ENCODE measurements at regions not wholly inside any gene's neighbourhood (a gene's known extent, or its start where the extent isn't known, plus 50 kb on each side); places are given as distances from the start of the nearest gene placed in this dataset.

DNA sequence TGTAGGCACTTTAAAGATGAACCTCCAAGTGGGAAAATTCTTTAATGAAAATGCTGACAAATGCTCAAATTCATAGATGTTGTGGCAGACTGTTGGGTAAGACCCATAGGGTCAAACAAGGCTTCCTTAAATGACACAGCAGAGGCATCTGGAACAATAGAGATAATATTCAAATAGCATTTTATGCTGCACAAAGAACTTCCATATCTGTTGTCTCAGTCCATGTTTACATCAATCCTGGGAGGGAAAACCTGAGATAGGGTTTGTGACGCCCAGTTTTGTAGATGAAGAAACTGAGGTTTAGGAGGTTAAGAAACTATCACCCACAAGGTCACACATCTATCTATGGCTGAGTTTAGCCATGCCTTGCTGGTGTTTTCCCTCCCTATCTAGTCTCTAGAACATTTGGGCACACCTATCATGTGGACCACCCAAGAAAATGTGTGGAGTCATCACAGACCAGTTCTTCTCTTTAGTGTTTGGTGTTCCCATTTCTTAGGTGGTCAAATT is 106.4 kb downstream of the EHF start:
- Histone ChIP-seq H3K9me3 (ENCODE audit: control insufficient read depth, insufficient read depth, low read length) (no peaks in the 10 kb centered on the region), H3K4me2 (ENCODE audit: low read depth, low read length) (no peak overlapping the region), H3K27me3 (ENCODE audit: control insufficient read depth, insufficient read depth, low read length) (peaks cover 12% of the 10 kb centered on the region), H4K8ac (ENCODE audit: low read depth in 2 of 2, low read length in 2 of 2) (no peak overlapping the region), H4K91ac (ENCODE audit: insufficient read depth, low read depth, low read length) (no peak overlapping the region), H3K9ac (ENCODE audit: low read depth, low read length) (no peak overlapping the region), H3K79me1 (ENCODE audit: low read depth in 1 of 2, low read length in 2 of 2) (no peaks in the 10 kb centered on the region), H3K4me1 (ENCODE audit: control insufficient read depth, insufficient read depth, low read length) (no peaks in the 10 kb centered on the region), H2BK20ac (ENCODE audit: low read depth, low read length) (no peak overlapping the region), H3K23ac (ENCODE audit: low read depth, low read length) (no peak overlapping the region), H3K14ac (replicated peaks; ENCODE audit: low read depth, low read length) (no peak overlapping the region), H3K9me1 (ENCODE audit: insufficient read depth, low read length) (no peaks in the 10 kb centered on the region), H3K36me3 (ENCODE audit: control insufficient read depth, insufficient read depth, low read length) (no peaks in the 10 kb centered on the region), H2AK5ac (ENCODE audit: low read depth, low read length) (no peak overlapping the region), H4K20me1 (ENCODE audit: insufficient read depth, low read length) (no peaks in the 10 kb centered on the region), H2BK5ac (ENCODE audit: low read depth, low read length, poor library complexity, severe bottlenecking) (no peak overlapping the region), H2AK9ac (replicated peaks; ENCODE audit: low read depth, low read length, poor library complexity) (no peak overlapping the region), H4K5ac (ENCODE audit: low read depth, low read length) (no peak overlapping the region), H3K4me3 (ENCODE audit: insufficient read depth, low read depth, low read length) (no peak overlapping the region), H2AFZ (replicated peaks; ENCODE audit: low read length, poor library complexity) (no peak overlapping the region), H2BK15ac (ENCODE audit: low read depth, low read length) (no peak overlapping the region), H2BK120ac (ENCODE audit: low read depth, low read length) (no peak overlapping the region), H3K18ac (ENCODE audit: low read depth, low read length) (no peak overlapping the region), H3K27ac (ENCODE audit: insufficient read depth, low read length) (no peak overlapping the region), H3K4ac (ENCODE audit: low read depth, low read length) (no peak overlapping the region), H3K56ac (ENCODE audit: extremely low read depth, insufficient read depth, low read length) (no peak overlapping the region)
- TF ChIP-seq CHD1 (IDR thresholded peaks at IDR 0.05; ENCODE audit: low read depth, low read length) = no peak
- TF ChIP-seq MAZ (IDR thresholded peaks at IDR 0.05; ENCODE audit: borderline replicate concordance, low read depth, low read length) = no peak
- TF ChIP-seq BHLHE40 (IDR thresholded peaks at IDR 0.05; ENCODE audit: low read depth, low read length) = no peak
- TF ChIP-seq, protein P1, sequence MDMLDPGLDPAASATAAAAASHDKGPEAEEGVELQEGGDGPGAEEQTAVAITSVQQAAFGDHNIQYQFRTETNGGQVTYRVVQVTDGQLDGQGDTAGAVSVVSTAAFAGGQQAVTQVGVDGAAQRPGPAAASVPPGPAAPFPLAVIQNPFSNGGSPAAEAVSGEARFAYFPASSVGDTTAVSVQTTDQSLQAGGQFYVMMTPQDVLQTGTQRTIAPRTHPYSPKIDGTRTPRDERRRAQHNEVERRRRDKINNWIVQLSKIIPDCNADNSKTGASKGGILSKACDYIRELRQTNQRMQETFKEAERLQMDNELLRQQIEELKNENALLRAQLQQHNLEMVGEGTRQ (IDR thresholded peaks at IDR 0.05; ENCODE audit: low read depth, low read length) = no peak
- no peak for TF ChIP-seq MXI1 (IDR thresholded peaks at IDR 0.05; ENCODE audit: borderline replicate concordance, low read depth, low read length)
- no peak for TF ChIP-seq FOS (IDR thresholded peaks at IDR 0.05; ENCODE audit: low read depth, low read length)
- TF ChIP-seq, protein P2, sequence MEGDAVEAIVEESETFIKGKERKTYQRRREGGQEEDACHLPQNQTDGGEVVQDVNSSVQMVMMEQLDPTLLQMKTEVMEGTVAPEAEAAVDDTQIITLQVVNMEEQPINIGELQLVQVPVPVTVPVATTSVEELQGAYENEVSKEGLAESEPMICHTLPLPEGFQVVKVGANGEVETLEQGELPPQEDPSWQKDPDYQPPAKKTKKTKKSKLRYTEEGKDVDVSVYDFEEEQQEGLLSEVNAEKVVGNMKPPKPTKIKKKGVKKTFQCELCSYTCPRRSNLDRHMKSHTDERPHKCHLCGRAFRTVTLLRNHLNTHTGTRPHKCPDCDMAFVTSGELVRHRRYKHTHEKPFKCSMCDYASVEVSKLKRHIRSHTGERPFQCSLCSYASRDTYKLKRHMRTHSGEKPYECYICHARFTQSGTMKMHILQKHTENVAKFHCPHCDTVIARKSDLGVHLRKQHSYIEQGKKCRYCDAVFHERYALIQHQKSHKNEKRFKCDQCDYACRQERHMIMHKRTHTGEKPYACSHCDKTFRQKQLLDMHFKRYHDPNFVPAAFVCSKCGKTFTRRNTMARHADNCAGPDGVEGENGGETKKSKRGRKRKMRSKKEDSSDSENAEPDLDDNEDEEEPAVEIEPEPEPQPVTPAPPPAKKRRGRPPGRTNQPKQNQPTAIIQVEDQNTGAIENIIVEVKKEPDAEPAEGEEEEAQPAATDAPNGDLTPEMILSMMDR (conservative IDR thresholded peaks at IDR 0.05; ENCODE audit: low read depth, low read length) = no peak
- TF ChIP-seq MAFK (IDR thresholded peaks at IDR 0.05; ENCODE audit: low read depth, low read length) = no peak
- no peak for TF ChIP-seq RFX5 (IDR thresholded peaks at IDR 0.05; ENCODE audit: low read depth, low read length)
- TF ChIP-seq RCOR1 (IDR thresholded peaks at IDR 0.05; ENCODE audit: insufficient replicate concordance, low read length) = no peak
- no peak for TF ChIP-seq POLR2A (IDR thresholded peaks at IDR 0.05; ENCODE audit: low read depth, low read length)
- TF ChIP-seq RAD21 (IDR thresholded peaks at IDR 0.05; ENCODE audit: low read length) = no peak
- TF ChIP-seq, protein P3, sequence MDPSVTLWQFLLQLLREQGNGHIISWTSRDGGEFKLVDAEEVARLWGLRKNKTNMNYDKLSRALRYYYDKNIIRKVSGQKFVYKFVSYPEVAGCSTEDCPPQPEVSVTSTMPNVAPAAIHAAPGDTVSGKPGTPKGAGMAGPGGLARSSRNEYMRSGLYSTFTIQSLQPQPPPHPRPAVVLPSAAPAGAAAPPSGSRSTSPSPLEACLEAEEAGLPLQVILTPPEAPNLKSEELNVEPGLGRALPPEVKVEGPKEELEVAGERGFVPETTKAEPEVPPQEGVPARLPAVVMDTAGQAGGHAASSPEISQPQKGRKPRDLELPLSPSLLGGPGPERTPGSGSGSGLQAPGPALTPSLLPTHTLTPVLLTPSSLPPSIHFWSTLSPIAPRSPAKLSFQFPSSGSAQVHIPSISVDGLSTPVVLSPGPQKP (IDR thresholded peaks at IDR 0.05; ENCODE audit: borderline replicate concordance, low read depth, low read length) = no peak
- TF ChIP-seq NFE2L2 (IDR thresholded peaks at IDR 0.05; ENCODE audit: low read depth, low read length) = no peak
- TF ChIP-seq SMC3 (IDR thresholded peaks at IDR 0.05; ENCODE audit: low read depth, low read length) = no peak
- TF ChIP-seq CEBPB (IDR thresholded peaks at IDR 0.05; ENCODE audit: low read depth, low read length) = no peak
- no peak for ATAC-seq (ENCODE audit: low read depth)
- intact Hi-C loops (cut with micrococcal nuclease) (no loop called here), in situ Hi-C loops (cut with MboI; ENCODE audit: low sequenced_read_pairs) (no loop called here), dilution Hi-C loops (cut with HindIII; ENCODE audit: low sequenced_read_pairs, unreplicated experiment) (no loop called here)
- ChIA-PET CTCF (no interaction called here), POLR2A (ENCODE audit: unreplicated experiment) (no interaction called here)
- no TSS peak for BruUV-seq (replicated peaks)
- no CpG with 5 or more reads among the region's 1 CpG for WGBS, 2 experiments (ENCODE audit: extremely low coverage in 2 of 2, insufficient read length in 1 of 2)
- DNase-seq = no peak
